Gastrocnemius medialis (tissue), 4 donors: ENCODE measurements at regions not wholly inside any gene's neighbourhood (a gene's known extent, or its start where the extent isn't known, plus 50 kb on each side); places are given as distances from the start of the nearest gene placed in this dataset.

ENCODE experiments used
- ATAC-seq, 2 donors: fragments of 150-250 bp; one replicate each; pipeline ENCODE4 v1.9.1; 2016
- DNase-seq, 2 donors: peaks; one replicate each; pipeline ENCODE4 v3.0.0-alpha.2; 2019
- H3K27ac ChIP-seq, 4 donors: fragments of 200-600 bp; sonication (generic); 1 replicate in 1 of 4; 2 replicates in 3 of 4; pipeline ENCODE4 v1.5.1; 2016 to 2018; ENCODE audit warnings: mild to moderate bottlenecking in 2 of 4, moderate library complexity in 1 of 4
- H3K27me3 ChIP-seq, 3 donors: fragments of 200-600 bp; sonication (generic) in 2 of 3; 1 replicate in 1 of 3; 2 replicates in 2 of 3; pipeline versions ENCODE4 v1.5.1 to v1.6.0; 2016 to 2019; ENCODE audit warnings: mild to moderate bottlenecking in 1 of 3, moderate library complexity in 1 of 3
- H3K36me3 ChIP-seq, 2 donors: fragments of 200-600 bp; sonication (generic) in 1 of 2; one replicate each; pipeline ENCODE4 v1.5.1; 2017 to 2018
- H3K4me1 ChIP-seq, 2 donors: fragments of 200-600 bp; sonication (generic) in 1 of 2; one replicate each; pipeline ENCODE4 v1.5.1; 2016 to 2017; ENCODE audit warnings: mild to moderate bottlenecking in 2 of 2
- H3K4me3 ChIP-seq, 4 donors: fragments of 200-600 bp; sonication (generic) in 3 of 4; 1 replicate in 1 of 4; 2 replicates in 3 of 4; pipeline ENCODE4 v1.5.1; 2016 to 2019; ENCODE audit warnings: mild to moderate bottlenecking in 2 of 4
- H3K9me3 ChIP-seq, 3 donors: fragments of 200-600 bp; sonication (generic) in 2 of 3; 1 replicate in 1 of 3; 2 replicates in 2 of 3; pipeline ENCODE4 v1.5.1; 2016 to 2019
- CTCF ChIP-seq, 5 experiments: fragments of 450-650 bp in 3 of 5; fragments of 200-600 bp in 2 of 5; sonication (generic) in 2 of 5; IDR thresholded peaks in 4 of 5; conservative IDR thresholded peaks in 1 of 5; 1 replicate in 4 of 5; 2 replicates in 1 of 5; pipeline ENCODE4 v1.5.1; 2016 to 2019; ENCODE audit warnings: antibody characterized with exemption in 5 of 5, mild to moderate bottlenecking in 3 of 5, moderate library complexity in 3 of 5
- POLR2A ChIP-seq, 2 donors: fragments of 450-650 bp; IDR thresholded peaks; one replicate each; pipeline ENCODE4 v1.6.1; 2017; ENCODE audit warnings: antibody characterized with exemption in 2 of 2, mild to moderate bottlenecking in 2 of 2, moderate library complexity in 2 of 2
- in situ Hi-C, 4 donors: fragments of 200-750 bp; cut with MboI; loops; one replicate each; pipeline versions ENCODE4 v1.15.0 to v1.8.0; 2017; ENCODE audit warnings: low sequenced_read_pairs in 4 of 4
- intact Hi-C: fragments of 100-400 bp; cut with DNase I; formaldehyde crosslinking; loops from one replicate; pipeline ENCODE4 v1.15.1; 2023; ENCODE audit warnings: low total_unique reads

- no peak for DNase-seq
- in situ Hi-C loops = no loop called here
- TF ChIP-seq POLR2A (IDR thresholded peaks at IDR 0.05) (no peak), CTCF (IDR thresholded peaks at IDR 0.05 in 4 of 5, conservative IDR thresholded peaks at IDR 0.05 in 1 of 5) (no peak)
- H3K4me1 ChIP-seq = no peaks in the 10 kb centered on the region
- H3K9me3 ChIP-seq = peaks cover 0 to 5% (median 0%) of the 10 kb centered on the region in 3 donors
- H3K27me3 ChIP-seq = no peaks in the 10 kb centered on the region
- no peaks in the 10 kb centered on the region for H3K36me3 ChIP-seq
- H3K27ac ChIP-seq = no peak overlapping the region
- H3K4me3 ChIP-seq = no peak overlapping the region
- no peak for ATAC-seq
- intact Hi-C loops = no loop called here
Measured at GRCh38 chr6:50925981-50926380, 107.3 kb downstream of the TFAP2B start.

- Histone ChIP-seq H3K27ac (no peak overlapping the region), H3K9me3 (no peaks in the 10 kb centered on the region), H3K4me3 (no peak overlapping the region), H3K4me1 (no peaks in the 10 kb centered on the region), H3K27me3 (no peaks in the 10 kb centered on the region), H3K36me3 (no peaks in the 10 kb centered on the region)
- ATAC-seq (no peak), DNase-seq (no peak)
- in situ Hi-C loops = no loop called here
- intact Hi-C loops = no loop called here
- no peak for TF ChIP-seq POLR2A (IDR thresholded peaks at IDR 0.05)
- no peak for TF ChIP-seq CTCF (IDR thresholded peaks at IDR 0.05 in 4 of 5, conservative IDR thresholded peaks at IDR 0.05 in 1 of 5)
Measured at GRCh38 chr6:50927800-50928199, 109.1 kb downstream of the TFAP2B start.

GRCh38 chr6:50929323-50929722, 110.7 kb downstream of the TFAP2B start:
- in situ Hi-C loops = no loop called here

GRCh38 chr6:50935442-50935841, 116.8 kb downstream of the TFAP2B start:
- no peak for TF ChIP-seq CTCF (IDR thresholded peaks at IDR 0.05 in 4 of 5, conservative IDR thresholded peaks at IDR 0.05 in 1 of 5)
- ATAC-seq = no peak
- Histone ChIP-seq H3K9me3 (no peaks in the 10 kb centered on the region), H3K36me3 (no peaks in the 10 kb centered on the region), H3K27me3 (no peaks in the 10 kb centered on the region), H3K4me1 (no peaks in the 10 kb centered on the region), H3K27ac (peak overlapping the region in 2 of 4 donors; percentile 23 to 47), H3K4me3 (no peak overlapping the region)
- no peak for DNase-seq
- in situ Hi-C loops = no loop called here
- intact Hi-C loops = no loop called here

More at GRCh38 chr6:50929323-50929722, 110.7 kb downstream of the TFAP2B start:
- TF ChIP-seq CTCF (IDR thresholded peaks at IDR 0.05 in 4 of 5, conservative IDR thresholded peaks at IDR 0.05 in 1 of 5) = no peak
- TF ChIP-seq POLR2A (IDR thresholded peaks at IDR 0.05) = no peak
- intact Hi-C loops = no loop called here
- H3K4me3 ChIP-seq = no peak overlapping the region
- no peaks in the 10 kb centered on the region for H3K9me3 ChIP-seq
- no peaks in the 10 kb centered on the region for H3K36me3 ChIP-seq
- H3K27me3 ChIP-seq = no peaks in the 10 kb centered on the region
- DNase-seq (no peak), ATAC-seq (no peak)
- no peak overlapping the region for H3K27ac ChIP-seq
- no peaks in the 10 kb centered on the region for H3K4me1 ChIP-seq

GRCh38 chr6:50936277-50936681, 117.6 kb downstream of the TFAP2B start:
- Histone ChIP-seq H3K27me3 (no peaks in the 10 kb centered on the region), H3K4me1 (no peaks in the 10 kb centered on the region), H3K9me3 (no peaks in the 10 kb centered on the region), H3K36me3 (no peaks in the 10 kb centered on the region), H3K4me3 (no peak overlapping the region), H3K27ac (peak overlapping the region in 2 of 4 donors; percentile 23 to 47)
- TF ChIP-seq POLR2A (IDR thresholded peaks at IDR 0.05) = no peak
- no peak for TF ChIP-seq CTCF (IDR thresholded peaks at IDR 0.05 in 4 of 5, conservative IDR thresholded peaks at IDR 0.05 in 1 of 5)
- intact Hi-C loops (no loop called here), in situ Hi-C loops (no loop called here)
- ATAC-seq = peak in 1 of 2 donors; percentile 36
- no peak for DNase-seq
